B cell (primary cell): ENCODE measurements at regions not wholly inside any gene's neighbourhood (a gene's known extent, or its start where the extent isn't known, plus 50 kb on each side); places are given as distances from the start of the nearest gene placed in this dataset.

Source experiments
- ATAC-seq: fragments of 200-7000 bp; cut with Tn5 transposase; one replicate; pipeline ENCODE4 v1.10.0; 2021; ENCODE audit warnings: low read depth, mild to moderate bottlenecking, moderate number of reproducible peaks, moderate library complexity
- CTCF ChIA-PET: fragments of 350-600 bp; sonication (Branson Sonifier 250); formaldehyde crosslinking; loops from one replicate; lab custom pipeline; 2021; ENCODE audit warnings: antibody characterized with exemption, inconsistent platforms; lab: Charles Lee
- POLR2A ChIA-PET: fragments of 350-600 bp; sonication (Branson Sonifier 250); formaldehyde crosslinking; loops from one replicate; lab custom pipeline; 2021; ENCODE audit warnings: antibody characterized with exemption; lab: Charles Lee
- DNase-seq: peaks from one replicate; pipeline ENCODE4 v3.0.0; 2013
- H2AFZ ChIP-seq: 2 replicates; pipeline ENCODE4 v1.6.1; 2012; ENCODE audit warnings: mild to moderate bottlenecking, low read depth, low read length; ENCODE audit not compliant: insufficient read depth, poor library complexity, severe bottlenecking
- H3K27ac ChIP-seq, 2 donors: 1 replicate in 1 of 2; 2 replicates in 1 of 2; pipeline ENCODE4 v1.5.1; 2012 to 2013; ENCODE audit warnings: low read length in 2 of 2, mild to moderate bottlenecking in 2 of 2, moderate library complexity in 1 of 2
- H3K27me3 ChIP-seq, 4 experiments: fragments of 200-600 bp in 1 of 4; sonication (generic) in 1 of 4; replicated peaks in 1 of 4; 1 replicate in 2 of 4; 2 replicates in 2 of 4; pipeline versions ENCODE4 v1.6.1 to v1.7.0; 2013 to 2016; ENCODE audit warnings: low read length in 3 of 4, mild to moderate bottlenecking in 2 of 4, mixed read lengths in 1 of 4, moderate library complexity in 1 of 4; ENCODE audit not compliant: insufficient read depth in 4 of 4, control insufficient read depth in 3 of 4; ENCODE audit errors: control extremely low read depth in 1 of 4
- H3K36me3 ChIP-seq, 2 experiments: replicated peaks in 1 of 2; 1 replicate in 1 of 2; 2 replicates in 1 of 2; pipeline versions ENCODE4 v1.6.1 to v1.7.1; 2013; ENCODE audit warnings: low read length in 1 of 2; ENCODE audit not compliant: insufficient read depth in 2 of 2, control insufficient read depth in 1 of 2; ENCODE audit errors: control extremely low read depth in 1 of 2, extremely low read depth in 1 of 2
- H3K4me1 ChIP-seq, 2 donors: fragments of 200-600 bp in 1 of 2; sonication (generic) in 1 of 2; 1 replicate in 1 of 2; 2 replicates in 1 of 2; pipeline versions ENCODE4 v1.5.1 to v1.6.1; 2013 to 2017; ENCODE audit warnings: low read length in 2 of 2; ENCODE audit not compliant: control insufficient read depth in 2 of 2, insufficient read depth in 2 of 2
- H3K4me2 ChIP-seq: replicated peaks from 2 replicates; pipeline ENCODE3; 2012; ENCODE audit warnings: mild to moderate bottlenecking, low read depth, low read length; ENCODE audit not compliant: poor library complexity, severe bottlenecking
- H3K4me3 ChIP-seq, 5 experiments: fragments of 200-600 bp in 1 of 5; sonication (generic) in 1 of 5; 1 replicate in 3 of 5; 2 replicates in 2 of 5; pipeline versions ENCODE4 v1.5.1 to v1.7.0; 2011 to 2016; ENCODE audit warnings: low read length in 4 of 5, mild to moderate bottlenecking in 4 of 5, low read depth in 2 of 5, control low read depth in 1 of 5, moderate library complexity in 1 of 5; ENCODE audit not compliant: insufficient read depth in 1 of 5; ENCODE audit errors: control extremely low read depth in 1 of 5, extremely low read depth in 1 of 5
- H3K79me2 ChIP-seq: fragments of 200-600 bp; sonication (generic); one replicate; pipeline ENCODE4 v1.6.0; 2016; ENCODE audit warnings: low read length; ENCODE audit not compliant: control insufficient read depth, insufficient read depth
- H3K9ac ChIP-seq: fragments of 200-600 bp; sonication (generic); 2 replicates; pipeline ENCODE4 v1.6.1; 2017; ENCODE audit warnings: mild to moderate bottlenecking, low read length, moderate library complexity
- H3K9me3 ChIP-seq, 3 donors: one replicate each; pipeline versions ENCODE4 v1.6.1 to v1.7.1; 2013; ENCODE audit warnings: low read length in 2 of 3; ENCODE audit not compliant: control insufficient read depth in 2 of 3, insufficient read depth in 1 of 3; ENCODE audit errors: control extremely low read depth in 1 of 3
- H4K20me1 ChIP-seq: 2 replicates; pipeline ENCODE4 v1.6.0; 2012; ENCODE audit warnings: mild to moderate bottlenecking, low read length; ENCODE audit not compliant: insufficient read depth, control insufficient read depth, poor library complexity, severe bottlenecking
- H3K27ac Mint-ChIP-seq: one replicate; pipeline ENCODE4 v1.8.0; 2021; ENCODE audit warnings: mixed read lengths
- H3K27me3 Mint-ChIP-seq: one replicate; pipeline ENCODE4 v1.8.0; 2021; ENCODE audit warnings: mixed read lengths
- H3K4me1 Mint-ChIP-seq: one replicate; pipeline ENCODE4 v1.8.0; 2021; ENCODE audit warnings: mixed read lengths
- H3K4me3 Mint-ChIP-seq: one replicate; pipeline ENCODE4 v1.8.0; 2021; ENCODE audit warnings: mixed read lengths
- H3K9me3 Mint-ChIP-seq: one replicate; pipeline ENCODE4 v1.8.0; 2022; ENCODE audit warnings: mixed read lengths; ENCODE audit not compliant: insufficient read depth
- CTCF ChIP-seq: fragments of 200-600 bp; IDR thresholded peaks from one replicate; pipeline ENCODE4 v1.8.0; 2022; ENCODE audit warnings: antibody characterized with exemption, mild to moderate bottlenecking
- EZH2 ChIP-seq: IDR thresholded peaks from 2 replicates; pipeline ENCODE4 v1.6.1; 2012; ENCODE audit warnings: borderline replicate concordance, low read depth, mild to moderate bottlenecking, moderate library complexity, low read length; ENCODE audit not compliant: insufficient read depth, poor library complexity, severe bottlenecking
- WGBS: methylation state at CpG from one replicate; pipeline ENCODE4 v1.1.5; 2013; ENCODE audit warnings: missing lambda C conversion rate; ENCODE audit not compliant: insufficient coverage; 5-methylcytosine and 5-hydroxymethylcytosine counted together
- intact Hi-C: fragments of 100-400 bp; cut with micrococcal nuclease; formaldehyde crosslinking; loops from one replicate; pipeline ENCODE4 v1.10.0; 2022

- H3K79me2 ChIP-seq: peaks cover 21% of the 10 kb centered on the region
- peaks cover 13 to 28% of the 10 kb centered on the region in 2 donors for H3K4me1 ChIP-seq
- no peak for ATAC-seq
- intact Hi-C loops: loop anchor here (10.0 kb wide), 1 partner anchor 347 kb away; no protein-coding TSS in a partner anchor
- Mint-ChIP-seq H3K27me3 (no peaks in the 10 kb centered on the region), H3K9me3 (peaks cover 6% of the 10 kb centered on the region), H3K4me3 (no peak overlapping the region), H3K4me1 (peaks cover 44% of the 10 kb centered on the region), H3K27ac (no peak overlapping the region)
- ChIA-PET CTCF (no interaction called here), POLR2A (no interaction called here)
- peaks cover 0 to 4% of the 10 kb centered on the region in 2 experiments for H3K36me3 ChIP-seq
- H3K4me2 ChIP-seq: no peak overlapping the region
- H2AFZ ChIP-seq: no peak overlapping the region
- H3K27me3 ChIP-seq: no peaks in the 10 kb centered on the region
- H3K9ac ChIP-seq: no peak overlapping the region
- TF ChIP-seq EZH2: no peak
- no peak for TF ChIP-seq CTCF
- H3K4me3 ChIP-seq: no peak overlapping the region
- DNase-seq: no peak
- no peaks in the 10 kb centered on the region for H4K20me1 ChIP-seq
- no peaks in the 10 kb centered on the region for H3K9me3 ChIP-seq
- H3K27ac ChIP-seq: no peak overlapping the region
Measured at GRCh38 chr16:17017442-17017841, 453.3 kb downstream of the XYLT1 start.

GRCh38 chr16:17018585-17018939, 452.2 kb downstream of the XYLT1 start:
- POLR2A ChIA-PET: no interaction called here

More at GRCh38 chr16:17018585-17018939, 452.2 kb downstream of the XYLT1 start:
- DNase-seq (no peak), ATAC-seq (no peak)
- no peak overlapping the region for H3K27ac ChIP-seq
- TF ChIP-seq EZH2 (no peak), CTCF (no peak)
- peaks cover 12 to 31% of the 10 kb centered on the region in 2 donors for H3K4me1 ChIP-seq
- Mint-ChIP-seq H3K27me3 (no peaks in the 10 kb centered on the region), H3K27ac (no peak overlapping the region), H3K9me3 (peaks cover 6% of the 10 kb centered on the region), H3K4me1 (peaks cover 45% of the 10 kb centered on the region), H3K4me3 (no peak overlapping the region)
- no peaks in the 10 kb centered on the region for H3K9me3 ChIP-seq
- intact Hi-C loops: loop anchor here (10.0 kb wide), 1 partner anchor 346 kb away; no protein-coding TSS in a partner anchor
- H4K20me1 ChIP-seq: no peaks in the 10 kb centered on the region
- 82% methylated on average over 4 of the region's 4 CpGs for WGBS
- CTCF ChIA-PET: no interaction called here
- H3K9ac ChIP-seq: no peak overlapping the region
- no peak overlapping the region for H3K4me3 ChIP-seq
- H3K79me2 ChIP-seq: peaks cover 21% of the 10 kb centered on the region
- no peak overlapping the region for H3K4me2 ChIP-seq
- no peak overlapping the region for H2AFZ ChIP-seq
- H3K36me3 ChIP-seq: peaks cover 0 to 4% of the 10 kb centered on the region in 2 experiments
- H3K27me3 ChIP-seq: no peaks in the 10 kb centered on the region
